Mesendoderm (in vitro differentiated cells): ENCODE measurements at regions not wholly inside any gene's neighbourhood (a gene's known extent, or its start where the extent isn't known, plus 50 kb on each side); places are given as distances from the start of the nearest gene placed in this dataset.
"Not testable (repeated sequence)": the region's sequence is repeated elsewhere in the genome, so short reads cannot be mapped to it uniquely, and the experiment has no call there.

Experiments used
- DNase-seq: peaks from one replicate; pipeline ENCODE4 v3.0.0; 2013
- H2AK5ac ChIP-seq: 2 replicates; pipeline ENCODE4 v1.6.1; 2013; ENCODE audit warnings: low read length, inconsistent platforms
- H2BK120ac ChIP-seq: 2 replicates; pipeline ENCODE4 v1.6.1; 2013; ENCODE audit warnings: low read depth, mild to moderate bottlenecking, low read length, moderate library complexity, mixed read lengths
- H2BK15ac ChIP-seq: replicated peaks from 2 replicates; pipeline ENCODE4 v1.6.1; 2013; ENCODE audit warnings: low read depth, mild to moderate bottlenecking, moderate library complexity
- H2BK5ac ChIP-seq: 2 replicates; pipeline ENCODE4 v1.6.1; 2013; ENCODE audit warnings: low read length, inconsistent platforms
- H3K18ac ChIP-seq: 2 replicates; pipeline ENCODE4 v1.6.1; 2013; ENCODE audit warnings: mild to moderate bottlenecking, low read length, mixed read lengths
- H3K23ac ChIP-seq: one replicate; pipeline ENCODE4 v1.6.1; 2013; ENCODE audit warnings: low read length
- H3K27ac ChIP-seq: 2 replicates; pipeline ENCODE4 v1.5.1; 2013; ENCODE audit warnings: low read depth, mild to moderate bottlenecking, inconsistent platforms, low read length, moderate library complexity
- H3K27me3 ChIP-seq: 2 replicates; pipeline ENCODE4 v1.6.1; 2013; ENCODE audit warnings: low read length, control low read depth, mild to moderate bottlenecking, inconsistent platforms; ENCODE audit not compliant: insufficient read depth, poor library complexity
- H3K36me3 ChIP-seq: 2 replicates; pipeline ENCODE4 v1.6.1; 2013; ENCODE audit warnings: low read length, inconsistent platforms; ENCODE audit not compliant: control insufficient read depth, insufficient read depth
- H3K4ac ChIP-seq: one replicate; pipeline ENCODE4 v1.6.1; 2013; ENCODE audit warnings: low read depth, mild to moderate bottlenecking, low read length, moderate library complexity
- H3K4me1 ChIP-seq: 2 replicates; pipeline ENCODE4 v1.6.1; 2013; ENCODE audit warnings: low read depth, low read length, inconsistent platforms; ENCODE audit not compliant: control insufficient read depth
- H3K4me2 ChIP-seq: 2 replicates; pipeline ENCODE4 v1.6.1; 2013; ENCODE audit warnings: low read length
- H3K4me3 ChIP-seq: 2 replicates; pipeline ENCODE4 v1.5.1; 2013; ENCODE audit warnings: mild to moderate bottlenecking, low read length
- H3K56ac ChIP-seq: one replicate; pipeline ENCODE4 v1.6.1; 2013; ENCODE audit warnings: low read length
- H3K79me1 ChIP-seq: 2 replicates; pipeline ENCODE4 v1.6.1; 2013; ENCODE audit warnings: low read length, inconsistent platforms
- H3K79me2 ChIP-seq: 2 replicates; pipeline ENCODE4 v1.6.1; 2013; ENCODE audit warnings: mild to moderate bottlenecking, low read length; ENCODE audit not compliant: control insufficient read depth, insufficient read depth
- H3K9ac ChIP-seq: 2 replicates; pipeline ENCODE4 v1.6.1; 2013; ENCODE audit warnings: low read length, inconsistent platforms
- H4K5ac ChIP-seq: one replicate; pipeline ENCODE4 v1.6.1; 2013; ENCODE audit warnings: low read length
- H4K8ac ChIP-seq: one replicate; pipeline ENCODE4 v1.6.1; 2013; ENCODE audit warnings: low read depth, mild to moderate bottlenecking, control low read depth, low read length, moderate library complexity
- WGBS: extraction: QIAGEN DNeasy Blood & Tissue Kit; methylation state at CpG from one replicate; pipeline ENCODE4 v1.1.7; 2013; ENCODE audit warnings: low lambda C conversion rate, missing lambda C conversion rate; ENCODE audit not compliant: insufficient coverage; ENCODE audit errors: extremely low coverage; 5-methylcytosine and 5-hydroxymethylcytosine counted together

- no peaks in the 10 kb centered on the region for H3K27me3 ChIP-seq
- no peaks in the 10 kb centered on the region for H3K36me3 ChIP-seq
- no peak overlapping the region for H4K8ac ChIP-seq
- H2BK15ac ChIP-seq, result no peak overlapping the region
- H3K56ac ChIP-seq, result no peak overlapping the region
- H3K4me2 ChIP-seq, result no peak overlapping the region
- no peak overlapping the region for H3K27ac ChIP-seq
- no peaks in the 10 kb centered on the region for H3K4me1 ChIP-seq
- no peak overlapping the region for H3K9ac ChIP-seq
- no peaks in the 10 kb centered on the region for H3K79me1 ChIP-seq
- no peak overlapping the region for H2BK5ac ChIP-seq
- no peak overlapping the region for H2AK5ac ChIP-seq
- no peak overlapping the region for H3K18ac ChIP-seq
- no peak overlapping the region for H2BK120ac ChIP-seq
- no CpG with 5 or more reads among the region's 1 CpG for WGBS
- no peak overlapping the region for H4K5ac ChIP-seq
- H3K4me3 ChIP-seq, result no peak overlapping the region
- H3K79me2 ChIP-seq, result no peaks in the 10 kb centered on the region
- H3K4ac ChIP-seq, result no peak overlapping the region
- no peak overlapping the region for H3K23ac ChIP-seq
- DNase-seq, result no peak
These were observed 717.9 kb upstream of the LUZP2 start for GRCh38 chr11:23778971-23779370.

- Histone ChIP-seq H3K56ac (no peak overlapping the region), H3K27ac (no peak overlapping the region), H4K8ac (no peak overlapping the region), H2BK15ac (no peak overlapping the region), H3K27me3 (no peaks in the 10 kb centered on the region), H3K23ac (no peak overlapping the region), H3K9ac (no peak overlapping the region), H3K36me3 (no peaks in the 10 kb centered on the region), H4K5ac (no peak overlapping the region), H3K79me2 (no peaks in the 10 kb centered on the region), H2BK120ac (no peak overlapping the region), H3K79me1 (no peaks in the 10 kb centered on the region), H2BK5ac (no peak overlapping the region), H3K4me3 (no peak overlapping the region), H3K4ac (no peak overlapping the region), H3K4me2 (no peak overlapping the region), H3K18ac (no peak overlapping the region), H3K4me1 (no peaks in the 10 kb centered on the region), H2AK5ac (no peak overlapping the region)
- DNase-seq, result no peak
These were observed 716.6 kb upstream of the LUZP2 start for GRCh38 chr11:23780231-23780630.

GRCh38 chr11:23781803-23782560 lies 714.9 kb upstream of the LUZP2 start:
- H3K4me2 ChIP-seq, result no peak overlapping the region
- no peak overlapping the region for H4K8ac ChIP-seq
- H3K27ac ChIP-seq, result no peak overlapping the region
- no peak overlapping the region for H3K56ac ChIP-seq
- no peaks in the 10 kb centered on the region for H3K4me1 ChIP-seq
- H4K5ac ChIP-seq, result no peak overlapping the region
- no peak overlapping the region for H2AK5ac ChIP-seq
- no peaks in the 10 kb centered on the region for H3K27me3 ChIP-seq
- no peak overlapping the region for H3K18ac ChIP-seq
- DNase-seq, result no peak
- H3K79me2 ChIP-seq, result no peaks in the 10 kb centered on the region
- no peaks in the 10 kb centered on the region for H3K79me1 ChIP-seq
- H3K23ac ChIP-seq, result no peak overlapping the region
- H3K4ac ChIP-seq, result no peak overlapping the region
- H3K9ac ChIP-seq, result no peak overlapping the region
- no peak overlapping the region for H3K4me3 ChIP-seq
- WGBS, result no CpG with 5 or more reads among the region's 4 CpGs
- no peaks in the 10 kb centered on the region for H3K36me3 ChIP-seq
- no peak overlapping the region for H2BK15ac ChIP-seq
- H2BK5ac ChIP-seq, result no peak overlapping the region
- H2BK120ac ChIP-seq, result no peak overlapping the region

GRCh38 chr11:23786974-23787373 lies 709.9 kb upstream of the LUZP2 start:
- H2AK5ac ChIP-seq, result not testable (repeated sequence)

GRCh38 chr11:23789200-23789853 lies 707.5 kb upstream of the LUZP2 start:
- no peak overlapping the region for H4K5ac ChIP-seq
- H3K4me2 ChIP-seq, result no peak overlapping the region
- no peak overlapping the region for H3K23ac ChIP-seq
- no peak overlapping the region for H2BK5ac ChIP-seq
- H3K79me2 ChIP-seq, result no peaks in the 10 kb centered on the region
- H3K9ac ChIP-seq, result no peak overlapping the region
- no peak for DNase-seq
- H3K27me3 ChIP-seq, result no peaks in the 10 kb centered on the region
- no peak overlapping the region for H3K56ac ChIP-seq
- H3K4me3 ChIP-seq, result no peak overlapping the region
- H2BK120ac ChIP-seq, result no peak overlapping the region
- no peak overlapping the region for H3K18ac ChIP-seq
- no peaks in the 10 kb centered on the region for H3K79me1 ChIP-seq
- no CpG with 5 or more reads among the region's 5 CpGs for WGBS
- H4K8ac ChIP-seq, result no peak overlapping the region
- H3K27ac ChIP-seq, result no peak overlapping the region
- no peaks in the 10 kb centered on the region for H3K36me3 ChIP-seq
- no peak overlapping the region for H3K4ac ChIP-seq
- no peaks in the 10 kb centered on the region for H3K4me1 ChIP-seq
- no peak overlapping the region for H2AK5ac ChIP-seq
- H2BK15ac ChIP-seq, result no peak overlapping the region

More at GRCh38 chr11:23786974-23787373, 709.9 kb upstream of the LUZP2 start:
- not testable (repeated sequence) for H4K5ac ChIP-seq, H3K9ac ChIP-seq, H3K27ac ChIP-seq, H3K4me1 ChIP-seq, H3K4me3 ChIP-seq, DNase-seq, H3K79me1 ChIP-seq, H2BK15ac ChIP-seq, H3K18ac ChIP-seq, H2BK5ac ChIP-seq, H3K36me3 ChIP-seq, H3K4ac ChIP-seq, H3K56ac ChIP-seq, H3K79me2 ChIP-seq, H3K23ac ChIP-seq, H3K4me2 ChIP-seq, H3K27me3 ChIP-seq, H4K8ac ChIP-seq, H2BK120ac ChIP-seq
- WGBS, result no CpG with 5 or more reads among the region's 1 CpG
